Endothelial cell of umbilical vein (primary cell): ENCODE measurements at regions not wholly inside any gene's neighbourhood (a gene's known extent, or its start where the extent isn't known, plus 50 kb on each side); places are given as distances from the start of the nearest gene placed in this dataset.

Experiments
- BruUV-seq: library from RNA; stranded (reverse); fragments of 400-500 nt; replicated peaks from 2 replicates; lab custom pipeline; 2021; lab: Mats Ljungman, UMichigan
- CTCF ChIA-PET: fragments of 300-600, 350-600 bp; sonication (Branson Sonifier 250); formaldehyde crosslinking; loops from one replicate; lab custom pipeline; 2021; ENCODE audit warnings: antibody characterized with exemption, inconsistent platforms; lab: Charles Lee
- POLR2A ChIA-PET: fragments of 300-600, 350-600 bp; sonication (Branson Sonifier 250); formaldehyde crosslinking; loops from one replicate; lab custom pipeline; 2021; ENCODE audit warnings: antibody characterized with exemption, inconsistent platforms; lab: Charles Lee
- DNase-seq: peaks from one replicate; pipeline ENCODE4 v3.0.0-alpha.2; 2011; ENCODE audit warnings: low read depth, low spot score
- FAIRE-seq: peaks from 2 replicates; lab custom pipeline; 2011; peaks lifted over from hg19 to GRCh38; lab: Jason Lieb, UNC
- H2AFZ ChIP-seq: 2 replicates; pipeline ENCODE4 v1.6.0; 2012; ENCODE audit warnings: low read depth, low read length, control low read depth, inconsistent platforms
- H3K27ac ChIP-seq: 2 replicates; pipeline ENCODE4 v1.5.1; 2011; ENCODE audit warnings: low read depth, mild to moderate bottlenecking, control low read depth, low read length, moderate library complexity; ENCODE audit not compliant: insufficient read depth
- H3K27me3 ChIP-seq, 2 experiments: 2 replicates each; pipeline versions ENCODE4 v1.6.0 to v1.6.1; 2011; ENCODE audit warnings: low read length in 2 of 2, mixed read lengths in 1 of 2; ENCODE audit not compliant: control insufficient read depth in 2 of 2, insufficient read depth in 2 of 2
- H3K36me3 ChIP-seq, 2 experiments: 2 replicates in 1 of 2; 3 replicates in 1 of 2; pipeline ENCODE4 v1.5.1; 2011; ENCODE audit warnings: low read length in 2 of 2, mild to moderate bottlenecking in 1 of 2, moderate library complexity in 1 of 2; ENCODE audit not compliant: control insufficient read depth in 2 of 2, insufficient read depth in 2 of 2; ENCODE audit errors: extremely low read depth in 1 of 2
- H3K4me1 ChIP-seq: 3 replicates; pipeline ENCODE4 v1.5.1; 2011; ENCODE audit warnings: mild to moderate bottlenecking, low read length; ENCODE audit not compliant: control insufficient read depth, insufficient read depth; ENCODE audit errors: extremely low read depth
- H3K4me2 ChIP-seq: 2 replicates; pipeline ENCODE4 v1.6.1; 2011; ENCODE audit warnings: low read length, control low read depth, mixed read lengths; ENCODE audit not compliant: insufficient read depth
- H3K4me3 ChIP-seq, 3 experiments: fragments of 200-600 bp in 1 of 3; sonication (generic), shearing (Covaris generic) in 1 of 3; replicated peaks in 1 of 3; 2 replicates each; pipeline ENCODE4 v1.5.1; 2011 to 2016; ENCODE audit warnings: control low read depth in 3 of 3, low read length in 3 of 3, mild to moderate bottlenecking in 2 of 3, inconsistent platforms in 1 of 3, low read depth in 1 of 3, moderate library complexity in 1 of 3; ENCODE audit not compliant: insufficient read depth in 1 of 3
- H3K79me2 ChIP-seq: 2 replicates; pipeline ENCODE4 v1.6.0; 2012; ENCODE audit warnings: low read length, inconsistent platforms; ENCODE audit not compliant: control insufficient read depth, insufficient read depth
- H3K9ac ChIP-seq: replicated peaks from 2 replicates; pipeline ENCODE3; 2011; ENCODE audit warnings: low read length, control low read depth; ENCODE audit not compliant: insufficient read depth; ENCODE audit errors: extremely low read depth
- H3K9me1 ChIP-seq: replicated peaks from 3 replicates; pipeline ENCODE4 v1.6.0; 2011; ENCODE audit warnings: mild to moderate bottlenecking, low read length; ENCODE audit not compliant: control insufficient read depth, insufficient read depth; ENCODE audit errors: extremely low read depth
- H3K9me3 ChIP-seq: replicated peaks from 2 replicates; pipeline ENCODE4 v1.5.1; 2012; ENCODE audit warnings: low read length, inconsistent platforms; ENCODE audit not compliant: control insufficient read depth, insufficient read depth
- H4K20me1 ChIP-seq: replicated peaks from 2 replicates; pipeline ENCODE3; 2011; ENCODE audit warnings: mild to moderate bottlenecking, low read length; ENCODE audit not compliant: control insufficient read depth, insufficient read depth; ENCODE audit errors: extremely low read depth
- CTCF ChIP-seq, 2 donors: IDR thresholded peaks; 1 replicate in 1 of 2; 2 replicates in 1 of 2; pipeline ENCODE4 v1.5.1; 2011; ENCODE audit warnings: low read length in 2 of 2, mild to moderate bottlenecking in 2 of 2, moderate library complexity in 2 of 2, control low read depth in 1 of 2, inconsistent platforms in 1 of 2, low read depth in 1 of 2; ENCODE audit not compliant: insufficient read depth in 1 of 2; ENCODE audit errors: extremely low read depth in 1 of 2
- EZH2 ChIP-seq: IDR thresholded peaks from 2 replicates; pipeline ENCODE4 v1.6.1; 2012; ENCODE audit warnings: borderline replicate concordance, low read depth, mild to moderate bottlenecking, moderate library complexity, low read length, inconsistent platforms; ENCODE audit not compliant: severe bottlenecking
- FOS ChIP-seq: IDR thresholded peaks from 2 replicates; pipeline ENCODE4 v1.6.1; 2011; ENCODE audit warnings: mild to moderate bottlenecking, low read length, moderate library complexity, borderline replicate concordance; ENCODE audit not compliant: insufficient read depth
- JUN ChIP-seq: IDR thresholded peaks from 2 replicates; pipeline ENCODE4 v1.6.1; 2011; ENCODE audit warnings: borderline replicate concordance, low read depth; ENCODE audit not compliant: insufficient read length, insufficient read depth
- MAX ChIP-seq: IDR thresholded peaks from 2 replicates; pipeline ENCODE4 v1.6.1; 2011; ENCODE audit not compliant: insufficient read depth, insufficient read length
- MYC ChIP-seq: IDR thresholded peaks from one replicate; pipeline ENCODE4 v1.6.1; 2011; ENCODE audit warnings: mild to moderate bottlenecking, low read depth, low read length
- POLR2A ChIP-seq: IDR thresholded peaks from 2 replicates; pipeline ENCODE4 v1.6.1; 2012; ENCODE audit warnings: low read depth, mild to moderate bottlenecking, control low read depth, low read length
- POLR2AphosphoS5 ChIP-seq: IDR thresholded peaks from 2 replicates; pipeline ENCODE4 v1.6.1; 2012; ENCODE audit warnings: low read depth, mild to moderate bottlenecking, control low read depth, low read length, moderate library complexity; ENCODE audit not compliant: insufficient read depth
- dilution Hi-C: fragments of 300-500 bp; cut with MboI; formaldehyde crosslinking; loops from one replicate; pipeline ENCODE4 v1.15.0; 2019; ENCODE audit warnings: low sequenced_read_pairs; ENCODE audit not compliant: extremely low pct_ligation_motif_present
- intact Hi-C: fragments of 100-400 bp; cut with micrococcal nuclease; formaldehyde crosslinking; loops from one replicate; pipeline ENCODE4 v1.10.0; 2022

- no peak for DNase-seq
- no peak for TF ChIP-seq POLR2AphosphoS5
- no peak for TF ChIP-seq POLR2A
- no peak for TF ChIP-seq FOS
- TF ChIP-seq JUN = no peak
- no peak for TF ChIP-seq CTCF (IDR thresholded peaks at IDR 0.05; ENCODE audit: extremely low read depth in 1 of 2, insufficient read depth in 1 of 2, low read depth in 1 of 2, low read length in 2 of 2)
- no peak for TF ChIP-seq EZH2
- TF ChIP-seq MAX = no peak
- no peak for TF ChIP-seq MYC
- intact Hi-C loops (no loop called here), dilution Hi-C loops (no loop called here)
- ChIA-PET CTCF (no interaction called here), POLR2A (no interaction called here)
- Histone ChIP-seq H3K36me3 (no peaks in the 10 kb centered on the region), H3K9me3 (no peaks in the 10 kb centered on the region), H3K9ac (no peak overlapping the region), H3K4me3 (no peak overlapping the region), H3K4me1 (no peaks in the 10 kb centered on the region), H3K9me1 (no peaks in the 10 kb centered on the region), H3K27ac (no peak overlapping the region), H3K79me2 (no peaks in the 10 kb centered on the region), H2AFZ (no peak overlapping the region), H3K4me2 (no peak overlapping the region), H4K20me1 (no peaks in the 10 kb centered on the region), H3K27me3 (no peaks in the 10 kb centered on the region)
- no TSS peak for BruUV-seq
- FAIRE-seq = no peak
Observed at GRCh38 chr13:74219566-74219965, 85.4 kb upstream of the KLF12 start.
